Body of pancreas (tissue), 4 donors: ENCODE measurements at regions not wholly inside any gene's neighbourhood (a gene's known extent, or its start where the extent isn't known, plus 50 kb on each side); places are given as distances from the start of the nearest gene placed in this dataset.
"Not testable (repeated sequence)": the region's sequence is repeated elsewhere in the genome, so short reads cannot be mapped to it uniquely, and the experiment has no call there.

Source experiments
- ATAC-seq: fragments of 150-250 bp; one replicate; pipeline ENCODE4 v1.9.1; 2016
- DNase-seq, 4 donors: peaks; one replicate each; pipeline ENCODE4 v3.0.0-alpha.2; 2019
- H3K27ac ChIP-seq, 4 donors: fragments of 200-600 bp; sonication (generic); 1 replicate in 3 of 4; 2 replicates in 1 of 4; pipeline versions ENCODE4 v1.5.1 to v1.6.1; 2016 to 2019; ENCODE audit warnings: mild to moderate bottlenecking in 1 of 4, mixed read lengths in 1 of 4, moderate library complexity in 1 of 4
- H3K27me3 ChIP-seq, 2 donors: fragments of 200-600 bp; sonication (generic); one replicate each; pipeline ENCODE4 v1.6.0; 2016; ENCODE audit warnings: mild to moderate bottlenecking in 1 of 2
- H3K36me3 ChIP-seq, 2 donors: fragments of 200-600 bp; sonication (generic); replicated peaks in 1 of 2; 2 replicates each; pipeline ENCODE4 v1.5.1; 2016; ENCODE audit warnings: low read depth in 2 of 2; ENCODE audit not compliant: insufficient read depth in 1 of 2
- H3K4me1 ChIP-seq: fragments of 200-600 bp; sonication (generic); one replicate; pipeline ENCODE4 v1.6.0; 2016
- H3K4me3 ChIP-seq, 2 donors: fragments of 200-600 bp; sonication (generic); 1 replicate in 1 of 2; 2 replicates in 1 of 2; pipeline ENCODE4 v1.5.1; 2016 to 2019
- H3K9me3 ChIP-seq, 3 donors: fragments of 200-600 bp; sonication (generic); 1 replicate in 2 of 3; 2 replicates in 1 of 3; pipeline ENCODE4 v1.5.1; 2016
- CTCF ChIP-seq, 7 experiments: fragments of 450-650 bp in 4 of 7; fragments of 200-600 bp in 3 of 7; sonication (generic) in 3 of 7; IDR thresholded peaks; one replicate each; pipeline ENCODE4 v1.5.1; 2016 to 2019; ENCODE audit warnings: antibody characterized with exemption in 7 of 7
- POLR2A ChIP-seq, 3 donors: fragments of 450-650 bp; IDR thresholded peaks; one replicate each; pipeline ENCODE4 v1.6.1; 2016; ENCODE audit warnings: antibody characterized with exemption in 3 of 3, mild to moderate bottlenecking in 2 of 3
- WGBS, 2 donors: methylation state at CpG; one replicate each; pipeline ENCODE4 v1.1.5; 2017; 5-methylcytosine and 5-hydroxymethylcytosine counted together
- intact Hi-C: fragments of 100-400 bp; cut with DNase I; formaldehyde crosslinking; loops from one replicate; pipeline ENCODE4 v1.15.1; 2023

- DNase-seq (no peak), ATAC-seq (no peak)
- Histone ChIP-seq H3K4me1 (no peaks in the 10 kb centered on the region), H3K9me3 (no peaks in the 10 kb centered on the region), H3K4me3 (no peak overlapping the region), H3K27ac (no peak overlapping the region), H3K27me3 (no peaks in the 10 kb centered on the region), H3K36me3 (no peaks in the 10 kb centered on the region)
- intact Hi-C loops = no loop called here
- 27 to 33% methylated on average over 5 of the region's 5 CpGs for WGBS, 2 donors
- no peak for TF ChIP-seq POLR2A (IDR thresholded peaks at IDR 0.05)
- TF ChIP-seq CTCF (IDR thresholded peaks at IDR 0.05) = no peak
Observed at GRCh38 chr1:232570007-232570406, 59.9 kb downstream of the SIPA1L2 start.

GRCh38 chr1:232569554-232569921 is 60.4 kb downstream of the SIPA1L2 start:
- H3K4me1 ChIP-seq, H3K9me3 ChIP-seq, H3K36me3 ChIP-seq, H3K4me3 ChIP-seq, intact Hi-C loops, H3K27ac ChIP-seq, DNase-seq, ATAC-seq, H3K27me3 ChIP-seq: not testable (repeated sequence)
- WGBS, 2 donors = 84 to 92% methylated on average over 11 of the region's 11 CpGs

- intact Hi-C loops = no loop called here
- ATAC-seq = no peak
- H3K9me3 ChIP-seq = no peaks in the 10 kb centered on the region
- H3K27me3 ChIP-seq = no peaks in the 10 kb centered on the region
- TF ChIP-seq POLR2A (IDR thresholded peaks at IDR 0.05) (no peak), CTCF (IDR thresholded peaks at IDR 0.05) (no peak)
- H3K27ac ChIP-seq = no peak overlapping the region
- no peaks in the 10 kb centered on the region for H3K36me3 ChIP-seq
- H3K4me3 ChIP-seq = no peak overlapping the region
- 71 to 80% methylated on average over 9 of the region's 9 CpGs for WGBS, 2 donors
- no peaks in the 10 kb centered on the region for H3K4me1 ChIP-seq
- DNase-seq = no peak
Observed at GRCh38 chr1:232568906-232569553, 60.9 kb downstream of the SIPA1L2 start.

GRCh38 chr1:232568331-232568852 is 61.5 kb downstream of the SIPA1L2 start:
- WGBS, 2 donors = 63 to 72% methylated on average over 2 of the region's 2 CpGs
- DNase-seq (no peak), ATAC-seq (no peak)

GRCh38 chr1:232566093-232566492 is 63.8 kb downstream of the SIPA1L2 start:
- H3K4me3 ChIP-seq = no peak overlapping the region
- no peaks in the 10 kb centered on the region for H3K4me1 ChIP-seq
- TF ChIP-seq POLR2A (IDR thresholded peaks at IDR 0.05) (no peak), CTCF (IDR thresholded peaks at IDR 0.05) (no peak)
- H3K36me3 ChIP-seq = no peaks in the 10 kb centered on the region
- H3K27me3 ChIP-seq = no peaks in the 10 kb centered on the region
- H3K9me3 ChIP-seq = no peaks in the 10 kb centered on the region
- no peak for DNase-seq
- ATAC-seq = no peak
- no peak overlapping the region for H3K27ac ChIP-seq
- intact Hi-C loops = no loop called here
- 79% methylated on average over 1 of the region's 1 CpG for WGBS, 2 donors

More at GRCh38 chr1:232568331-232568852, 61.5 kb downstream of the SIPA1L2 start:
- no peak overlapping the region for H3K4me3 ChIP-seq
- TF ChIP-seq CTCF (IDR thresholded peaks at IDR 0.05) = no peak
- no peak for TF ChIP-seq POLR2A (IDR thresholded peaks at IDR 0.05)
- no peak overlapping the region for H3K27ac ChIP-seq
- H3K9me3 ChIP-seq = no peaks in the 10 kb centered on the region
- H3K27me3 ChIP-seq = no peaks in the 10 kb centered on the region
- intact Hi-C loops = no loop called here
- H3K36me3 ChIP-seq = no peaks in the 10 kb centered on the region
- no peaks in the 10 kb centered on the region for H3K4me1 ChIP-seq
